Cardiac fibroblast (primary cell): ENCODE measurements at regions not wholly inside any gene's neighbourhood (a gene's known extent, or its start where the extent isn't known, plus 50 kb on each side); places are given as distances from the start of the nearest gene placed in this dataset.
A peak's percentile ranks its signal among the peaks of the same experiment; 100 is the strongest.

Experiments
- DNase-seq, 2 donors: peaks; one replicate each; pipeline versions ENCODE4 v3.0.0 to v3.0.0-alpha.2; 2010; ENCODE audit warnings: low read depth in 2 of 2
- H3K4me3 ChIP-seq, 2 donors: replicated peaks in 1 of 2; 1 replicate in 1 of 2; 2 replicates in 1 of 2; pipeline ENCODE4 v1.5.1; 2011; ENCODE audit warnings: low read depth in 2 of 2, low read length in 2 of 2, mild to moderate bottlenecking in 2 of 2, moderate library complexity in 1 of 2
- CTCF ChIP-seq: IDR thresholded peaks from one replicate; pipeline ENCODE4 v1.5.1; 2011; ENCODE audit warnings: low read depth, mild to moderate bottlenecking, low read length, inconsistent platforms

GRCh38 chrX:95029571-95029970 lies 1355.6 kb downstream of the FAM133A start:
- DNase-seq = no peak
- no peak overlapping the region for H3K4me3 ChIP-seq
- no peak for TF ChIP-seq CTCF

- TF ChIP-seq CTCF = no peak
- no peak overlapping the region for H3K4me3 ChIP-seq
- DNase-seq = no peak
Observed at GRCh38 chrX:95040104-95040503, 1366.1 kb downstream of the FAM133A start.

- TF ChIP-seq CTCF = no peak
- no peak for DNase-seq
- H3K4me3 ChIP-seq = no peak overlapping the region
Observed at GRCh38 chrX:95044331-95044730, 1370.3 kb downstream of the FAM133A start.

- no peak for DNase-seq
- TF ChIP-seq CTCF = no peak
- H3K4me3 ChIP-seq = no peak overlapping the region
Observed at GRCh38 chrX:95055991-95056390, 1382.0 kb downstream of the FAM133A start.

GRCh38 chrX:95056901-95057300 lies 1382.9 kb downstream of the FAM133A start:
- peak; percentile 15 to 68 for DNase-seq
- TF ChIP-seq CTCF = no peak
- H3K4me3 ChIP-seq = no peak overlapping the region

GRCh38 chrX:95057341-95057740 lies 1383.3 kb downstream of the FAM133A start:
- no peak overlapping the region for H3K4me3 ChIP-seq
- DNase-seq = peak; percentile 7 to 62
- TF ChIP-seq CTCF = no peak

GRCh38 chrX:95058815-95059214 lies 1384.8 kb downstream of the FAM133A start:
- TF ChIP-seq CTCF = no peak
- DNase-seq = peak; percentile 64 to 87

More at GRCh38 chrX:95058815-95059214, 1384.8 kb downstream of the FAM133A start:
- H3K4me3 ChIP-seq = no peak overlapping the region
